ENCODE measurements at regions not wholly inside any gene's neighbourhood (a gene's known extent, or its start where the extent isn't known, plus 50 kb on each side); places are given as distances from the start of the nearest gene placed in this dataset.

DNA sequence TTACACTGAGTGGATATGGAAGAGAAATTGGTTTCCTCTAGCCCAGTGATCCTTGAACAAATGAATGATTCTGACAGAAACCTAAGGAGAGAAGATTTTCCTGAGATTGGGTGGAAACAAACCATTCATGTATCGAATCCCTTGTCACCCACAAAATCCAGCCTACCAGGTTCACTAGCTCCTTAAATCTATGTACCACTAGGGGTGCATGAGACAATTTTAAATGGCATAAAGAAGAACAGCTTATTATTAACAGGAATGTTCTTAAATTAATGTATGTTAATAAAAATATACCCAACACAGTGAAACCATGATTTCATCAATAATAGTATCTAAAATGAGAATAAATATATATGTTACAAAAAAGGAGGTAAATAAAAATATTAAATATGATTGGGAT lies 118.4 kb upstream of the LNX1 start:
- no peak for TF ChIP-seq POLR2AphosphoS5 (IDR thresholded peaks at IDR 0.05; ENCODE audit: low read depth, low read length)
- TF ChIP-seq TAF1 (IDR thresholded peaks at IDR 0.05; ENCODE audit: low read depth, low read length): no peak
- no peak for TF ChIP-seq POLR2A (IDR thresholded peaks at IDR 0.05; ENCODE audit: low read depth, low read length)
